ENCODE measurements at regions not wholly inside any gene's neighbourhood (a gene's known extent, or its start where the extent isn't known, plus 50 kb on each side); places are given as distances from the start of the nearest gene placed in this dataset.

- no peak overlapping the region for H3K27ac ChIP-seq
- H3K4me1 ChIP-seq, result peaks cover 0 to 8% (median 0%) of the 10 kb centered on the region in 12 donors
- peaks cover 0 to 5% (median 0%) of the 10 kb centered on the region in 12 donors for H3K9me3 ChIP-seq
- DNase-seq (peak in 4 of 5 donors; percentile 59 to 71 (median 63)), ATAC-seq (peak; percentile 42 to 90 (median 87))
- H3K4me3 ChIP-seq, result peak overlapping the region in 1 of 12 donors; percentile 11
- intact Hi-C loops (cut with DNase I), result loop anchor here in 9 of 10 donors (1.0 to 10.0 kb wide), 8 partner anchors 93 to 195 kb away; partner anchors contain the start of gene WAC (in 5 of the 9)
- no peaks in the 10 kb centered on the region for H3K27me3 ChIP-seq
- no peaks in the 10 kb centered on the region for H3K36me3 ChIP-seq
- 1 to 2% (median 1%) methylated on average over 9 of the region's 9 CpGs for WGBS, 4 donors
- TF ChIP-seq CTCF (IDR thresholded peaks at IDR 0.05) (peak; percentile 66 to 86 (median 79)), POLR2A (IDR thresholded peaks at IDR 0.05) (no peak)
Measured at GRCh38 chr10:28432210-28432676, 100.7 kb upstream of the WAC start.

- peaks cover 0 to 8% (median 0%) of the 10 kb centered on the region in 12 donors for H3K4me1 ChIP-seq
- H3K9me3 ChIP-seq, result no peaks in the 10 kb centered on the region
- no peak for TF ChIP-seq CTCF (IDR thresholded peaks at IDR 0.05)
- TF ChIP-seq POLR2A (IDR thresholded peaks at IDR 0.05), result no peak
- H3K27me3 ChIP-seq, result no peaks in the 10 kb centered on the region
- intact Hi-C loops (cut with DNase I), result loop anchor here in 9 of 10 donors (5.0 to 10.0 kb wide), 7 partner anchors 91 to 193 kb away; partner anchors contain the start of gene WAC (in 5 of the 9)
- 68 to 93% (median 84%) methylated on average over 4 of the region's 4 CpGs for WGBS, 4 donors
- H3K4me3 ChIP-seq, result no peak overlapping the region
- ATAC-seq (no peak), DNase-seq (no peak)
- H3K36me3 ChIP-seq, result no peaks in the 10 kb centered on the region
- H3K27ac ChIP-seq, result no peak overlapping the region
Measured at GRCh38 chr10:28434063-28434462, 98.9 kb upstream of the WAC start.

DNA sequence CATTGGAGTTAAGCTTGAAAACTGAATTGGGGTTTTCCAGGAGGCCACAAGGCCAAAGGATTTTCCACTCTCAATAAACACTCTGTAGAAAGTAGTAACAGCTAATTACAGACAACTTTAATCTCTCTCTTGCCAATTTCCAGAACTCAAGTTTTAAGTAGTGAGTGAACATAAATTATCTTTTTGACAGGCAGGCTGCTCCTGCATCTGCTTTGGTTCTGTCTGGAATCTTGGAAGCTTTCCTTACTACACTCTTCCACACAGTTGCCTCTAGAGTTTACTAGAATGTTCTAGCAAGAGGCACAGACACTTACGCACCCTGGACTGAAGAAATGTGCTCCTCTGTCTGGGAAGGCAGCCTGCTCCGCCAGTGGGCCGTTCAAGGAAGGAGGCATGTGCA is 90.5 kb upstream of the WAC start:
- no peak for ATAC-seq

GRCh38 chr10:28444031-28444430 is 88.9 kb upstream of the WAC start:
- no peaks in the 10 kb centered on the region for H3K27me3 ChIP-seq
- DNase-seq (no peak), ATAC-seq (no peak)
- H3K9me3 ChIP-seq, result no peaks in the 10 kb centered on the region
- TF ChIP-seq CTCF (IDR thresholded peaks at IDR 0.05), result no peak
- intact Hi-C loops (cut with DNase I), result no loop called here
- H3K4me1 ChIP-seq, result no peaks in the 10 kb centered on the region
- no peaks in the 10 kb centered on the region for H3K36me3 ChIP-seq
- no peak overlapping the region for H3K27ac ChIP-seq
- no peak overlapping the region for H3K4me3 ChIP-seq
- WGBS, 4 donors, result 68 to 78% (median 72%) methylated on average over 3 of the region's 3 CpGs

More for the DNA sequence above, 90.5 kb upstream of the WAC start:
- TF ChIP-seq POLR2A (IDR thresholded peaks at IDR 0.05), result no peak
- H3K36me3 ChIP-seq, result no peaks in the 10 kb centered on the region
- H3K4me3 ChIP-seq, result no peak overlapping the region
- no peak for DNase-seq
- H3K27me3 ChIP-seq, result no peaks in the 10 kb centered on the region
- no peaks in the 10 kb centered on the region for H3K4me1 ChIP-seq
- 83 to 100% (median 89%) methylated on average over 3 of the region's 3 CpGs for WGBS, 4 donors
- H3K27ac ChIP-seq, result no peak overlapping the region
- no peaks in the 10 kb centered on the region for H3K9me3 ChIP-seq
- intact Hi-C loops (cut with DNase I), result no loop called here

- Histone ChIP-seq H3K27ac (no peak overlapping the region), H3K4me3 (no peak overlapping the region), H3K36me3 (no peaks in the 10 kb centered on the region), H3K9me3 (no peaks in the 10 kb centered on the region), H3K4me1 (no peaks in the 10 kb centered on the region), H3K27me3 (no peaks in the 10 kb centered on the region)
- DNase-seq (no peak), ATAC-seq (no peak)
- TF ChIP-seq CTCF (IDR thresholded peaks at IDR 0.05) (no peak), POLR2A (IDR thresholded peaks at IDR 0.05) (no peak)
- WGBS, 4 donors, result 83 to 88% (median 86%) methylated on average over 6 of the region's 6 CpGs
- intact Hi-C loops (cut with DNase I), result no loop called here
Measured at GRCh38 chr10:28445516-28445915, 87.4 kb upstream of the WAC start.
